Esophagus muscularis mucosa (tissue), 3 donors: ENCODE measurements at regions not wholly inside any gene's neighbourhood (a gene's known extent, or its start where the extent isn't known, plus 50 kb on each side); places are given as distances from the start of the nearest gene placed in this dataset.

ENCODE experiments used
- POLR2A ChIP-seq: fragments of 450-650 bp; IDR thresholded peaks from one replicate; pipeline ENCODE4 v1.6.1; 2017; ENCODE audit warnings: antibody characterized with exemption, moderate library complexity, mild to moderate bottlenecking, low read depth
- POLR2AphosphoS5 ChIP-seq, 2 donors: sonication (generic); formaldehyde crosslinking; IDR thresholded peaks; one replicate each; pipeline ENCODE4 v1.6.1; 2017; ENCODE audit warnings: antibody characterized with exemption in 2 of 2
- TF ChIP-seq, protein P1 (sequence below), 3 experiments: fragments of 200-600 bp in 2 of 3; fragments of 450-650 bp in 1 of 3; sonication (generic) in 2 of 3; IDR thresholded peaks; one replicate each; pipeline ENCODE4 v1.5.1; 2017 to 2019; ENCODE audit warnings: antibody characterized with exemption in 3 of 3, mild to moderate bottlenecking in 2 of 3, moderate library complexity in 1 of 3

DNA sequence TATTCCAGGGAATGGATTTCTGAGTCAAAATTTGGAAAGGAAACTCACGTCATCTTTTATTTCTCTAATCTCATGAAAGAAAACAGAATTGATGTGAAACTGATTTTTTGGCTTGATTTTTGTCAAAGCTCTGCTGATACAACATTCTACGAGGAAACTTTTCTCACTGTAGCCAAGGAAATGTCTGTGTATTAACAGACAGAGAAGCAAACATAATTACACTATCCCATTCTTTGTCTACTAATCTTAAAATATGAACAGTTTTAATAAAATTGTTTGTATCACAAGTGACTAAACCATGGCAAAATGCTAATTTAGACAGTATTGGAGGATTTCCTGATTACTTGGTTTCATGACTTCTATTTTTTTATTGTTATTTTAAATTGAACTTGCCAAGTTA, 1437.0 kb downstream of the OTOL1 start:
- TF ChIP-seq, protein P1, sequence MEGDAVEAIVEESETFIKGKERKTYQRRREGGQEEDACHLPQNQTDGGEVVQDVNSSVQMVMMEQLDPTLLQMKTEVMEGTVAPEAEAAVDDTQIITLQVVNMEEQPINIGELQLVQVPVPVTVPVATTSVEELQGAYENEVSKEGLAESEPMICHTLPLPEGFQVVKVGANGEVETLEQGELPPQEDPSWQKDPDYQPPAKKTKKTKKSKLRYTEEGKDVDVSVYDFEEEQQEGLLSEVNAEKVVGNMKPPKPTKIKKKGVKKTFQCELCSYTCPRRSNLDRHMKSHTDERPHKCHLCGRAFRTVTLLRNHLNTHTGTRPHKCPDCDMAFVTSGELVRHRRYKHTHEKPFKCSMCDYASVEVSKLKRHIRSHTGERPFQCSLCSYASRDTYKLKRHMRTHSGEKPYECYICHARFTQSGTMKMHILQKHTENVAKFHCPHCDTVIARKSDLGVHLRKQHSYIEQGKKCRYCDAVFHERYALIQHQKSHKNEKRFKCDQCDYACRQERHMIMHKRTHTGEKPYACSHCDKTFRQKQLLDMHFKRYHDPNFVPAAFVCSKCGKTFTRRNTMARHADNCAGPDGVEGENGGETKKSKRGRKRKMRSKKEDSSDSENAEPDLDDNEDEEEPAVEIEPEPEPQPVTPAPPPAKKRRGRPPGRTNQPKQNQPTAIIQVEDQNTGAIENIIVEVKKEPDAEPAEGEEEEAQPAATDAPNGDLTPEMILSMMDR (IDR thresholded peaks at IDR 0.05), result no peak
- TF ChIP-seq POLR2A (no peak), POLR2AphosphoS5 (IDR thresholded peaks at IDR 0.05) (no peak)
